NB4 (cell line): ENCODE measurements at regions not wholly inside any gene's neighbourhood (a gene's known extent, or its start where the extent isn't known, plus 50 kb on each side); places are given as distances from the start of the nearest gene placed in this dataset.

Experiments
- CTCF ChIP-seq: IDR thresholded peaks from one replicate; pipeline ENCODE4 v1.5.1; 2012; ENCODE audit warnings: low read depth, low read length
- MAX ChIP-seq: IDR thresholded peaks from 2 replicates; pipeline ENCODE4 v1.6.1; 2011; ENCODE audit warnings: low read depth, low read length
- MYC ChIP-seq: IDR thresholded peaks from 2 replicates; pipeline ENCODE4 v1.6.1; 2011; ENCODE audit warnings: low read depth, low read length
- POLR2A ChIP-seq: IDR thresholded peaks from 2 replicates; pipeline ENCODE4 v1.6.1; 2011; ENCODE audit warnings: mild to moderate bottlenecking; ENCODE audit not compliant: insufficient read length; ENCODE audit errors: extremely low read depth

- TF ChIP-seq POLR2A, result no peak
- no peak for TF ChIP-seq CTCF
- TF ChIP-seq MYC, result no peak
- no peak for TF ChIP-seq MAX
These were observed 246.1 kb upstream of the PDE3A start for GRCh38 chr12:20122274-20122673.
